NT2/D1 (cell line): ENCODE measurements at regions not wholly inside any gene's neighbourhood (a gene's known extent, or its start where the extent isn't known, plus 50 kb on each side); places are given as distances from the start of the nearest gene placed in this dataset.

ENCODE experiments used
- DNase-seq: peaks from one replicate; pipeline ENCODE4 v3.0.0-alpha.2; 2011; ENCODE audit warnings: low read depth, low spot score
- H3K27me3 ChIP-seq: 2 replicates; pipeline ENCODE4 v1.6.0; 2011; ENCODE audit warnings: mild to moderate bottlenecking; ENCODE audit not compliant: insufficient read length, insufficient read depth
- H3K36me3 ChIP-seq: 2 replicates; pipeline ENCODE4 v1.6.1; 2011; ENCODE audit warnings: mild to moderate bottlenecking, low read length, mixed read lengths; ENCODE audit not compliant: insufficient read depth, insufficient read length
- H3K4me1 ChIP-seq: 2 replicates; pipeline ENCODE4 v1.5.1; 2011; ENCODE audit not compliant: insufficient read depth, insufficient read length
- H3K4me3 ChIP-seq: 2 replicates; pipeline ENCODE4 v1.5.1; 2011; ENCODE audit warnings: low read depth; ENCODE audit not compliant: insufficient read length
- H3K9ac ChIP-seq: 2 replicates; pipeline ENCODE4 v1.6.0; 2011; ENCODE audit warnings: low read depth; ENCODE audit not compliant: insufficient read length
- H3K9me3 ChIP-seq: 2 replicates; pipeline ENCODE4 v1.5.1; 2011; ENCODE audit warnings: mild to moderate bottlenecking, low read length; ENCODE audit not compliant: insufficient read depth
- SUZ12 ChIP-seq: IDR thresholded peaks from 2 replicates; pipeline ENCODE4 v1.6.1; 2011; ENCODE audit not compliant: insufficient read length, insufficient read depth; ENCODE audit errors: extremely low read depth
- YY1 ChIP-seq: IDR thresholded peaks from 2 replicates; pipeline ENCODE4 v1.6.1; 2011; ENCODE audit not compliant: insufficient read length, insufficient read depth
- ZNF274 ChIP-seq: IDR thresholded peaks from 2 replicates; pipeline ENCODE4 v1.6.1; 2011; ENCODE audit warnings: mild to moderate bottlenecking, low read depth, low read length

- no peak overlapping the region for H3K4me3 ChIP-seq
- DNase-seq, result no peak
- no peak overlapping the region for H3K9ac ChIP-seq
- H3K9me3 ChIP-seq, result peaks cover 38% of the 10 kb centered on the region
- H3K27me3 ChIP-seq, result no peaks in the 10 kb centered on the region
- H3K36me3 ChIP-seq, result no peaks in the 10 kb centered on the region
- no peaks in the 10 kb centered on the region for H3K4me1 ChIP-seq
- TF ChIP-seq ZNF274, result no peak
- no peak for TF ChIP-seq YY1
Measured at GRCh38 chr1:83033682-83034081, 965.2 kb downstream of the TTLL7 start.

- peaks cover 29% of the 10 kb centered on the region for H3K9me3 ChIP-seq
- DNase-seq, result no peak
- H3K9ac ChIP-seq, result no peak overlapping the region
- no peaks in the 10 kb centered on the region for H3K4me1 ChIP-seq
- TF ChIP-seq SUZ12 (no peak), YY1 (no peak), ZNF274 (no peak)
- H3K36me3 ChIP-seq, result no peaks in the 10 kb centered on the region
- H3K27me3 ChIP-seq, result no peaks in the 10 kb centered on the region
- H3K4me3 ChIP-seq, result no peak overlapping the region
Measured at GRCh38 chr1:83029916-83030315, 969.0 kb downstream of the TTLL7 start.

DNA sequence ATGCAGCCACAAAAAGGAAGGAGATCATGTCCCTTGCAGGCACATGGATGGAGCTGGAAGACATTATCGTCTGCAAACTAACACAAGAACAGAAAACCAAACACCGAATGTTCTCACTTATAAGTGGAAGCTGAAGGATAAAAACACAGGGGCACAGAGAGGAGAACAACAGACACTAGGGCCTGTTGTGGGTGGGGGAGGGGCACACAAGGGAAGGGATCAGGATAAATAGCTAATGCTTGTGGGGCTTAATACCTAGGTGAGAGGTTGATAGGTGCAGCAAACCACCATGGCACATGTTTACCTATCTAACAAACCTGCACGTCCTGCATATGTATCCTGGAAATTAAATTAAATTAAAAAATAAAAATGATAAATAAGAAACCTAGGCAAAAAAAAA lies 969.9 kb downstream of the TTLL7 start:
- DNase-seq, result no peak
- no peaks in the 10 kb centered on the region for H3K36me3 ChIP-seq
- TF ChIP-seq YY1 (no peak), ZNF274 (no peak), SUZ12 (no peak)
- no peak overlapping the region for H3K4me3 ChIP-seq
- H3K9ac ChIP-seq, result no peak overlapping the region
- no peaks in the 10 kb centered on the region for H3K4me1 ChIP-seq
- peaks cover 29% of the 10 kb centered on the region for H3K9me3 ChIP-seq
- no peaks in the 10 kb centered on the region for H3K27me3 ChIP-seq

- no peaks in the 10 kb centered on the region for H3K27me3 ChIP-seq
- TF ChIP-seq ZNF274 (no peak), SUZ12 (no peak), YY1 (no peak)
- no peak overlapping the region for H3K4me3 ChIP-seq
- no peaks in the 10 kb centered on the region for H3K36me3 ChIP-seq
- H3K4me1 ChIP-seq, result no peaks in the 10 kb centered on the region
- DNase-seq, result no peak
- no peak overlapping the region for H3K9ac ChIP-seq
- H3K9me3 ChIP-seq, result peaks cover 29% of the 10 kb centered on the region
Measured at GRCh38 chr1:83028467-83028866, 970.5 kb downstream of the TTLL7 start.

GRCh38 chr1:83027511-83027910 lies 971.4 kb downstream of the TTLL7 start:
- DNase-seq, result no peak

GRCh38 chr1:83026745-83027144 lies 972.2 kb downstream of the TTLL7 start:
- no peak for DNase-seq
- Histone ChIP-seq H3K9ac (no peak overlapping the region), H3K4me1 (no peaks in the 10 kb centered on the region), H3K4me3 (no peak overlapping the region), H3K36me3 (no peaks in the 10 kb centered on the region), H3K27me3 (no peaks in the 10 kb centered on the region), H3K9me3 (peaks cover 12% of the 10 kb centered on the region)
- TF ChIP-seq ZNF274 (no peak), YY1 (no peak)

More at GRCh38 chr1:83027511-83027910, 971.4 kb downstream of the TTLL7 start:
- Histone ChIP-seq H3K9ac (no peak overlapping the region), H3K9me3 (peaks cover 20% of the 10 kb centered on the region), H3K4me3 (no peak overlapping the region), H3K27me3 (no peaks in the 10 kb centered on the region), H3K4me1 (no peaks in the 10 kb centered on the region), H3K36me3 (no peaks in the 10 kb centered on the region)
- TF ChIP-seq ZNF274, result no peak
- no peak for TF ChIP-seq SUZ12
- no peak for TF ChIP-seq YY1

DNA sequence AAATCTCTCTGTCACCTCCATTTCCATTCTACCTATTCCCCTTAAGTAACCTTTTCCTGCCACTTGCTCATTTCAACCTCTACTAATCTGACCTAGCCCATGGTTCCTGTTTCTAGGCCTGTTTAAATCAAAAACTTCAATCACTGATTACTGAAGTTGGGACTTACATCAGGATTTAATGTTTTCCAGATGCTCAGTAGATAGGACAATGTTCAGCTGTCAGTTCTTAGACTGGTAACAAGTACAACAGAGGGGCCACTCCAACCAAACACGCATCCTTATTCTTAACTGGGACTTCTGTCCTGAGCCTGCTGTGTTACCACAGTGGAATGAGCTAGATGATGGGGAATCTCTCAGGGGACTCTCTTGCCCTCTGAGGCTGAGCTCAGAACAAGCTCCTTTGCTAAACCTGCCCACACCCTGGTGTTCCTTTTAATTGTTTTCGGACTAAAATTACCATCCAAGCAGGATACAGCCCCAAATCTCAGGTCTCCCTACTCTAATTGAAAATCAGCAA lies 974.6 kb downstream of the TTLL7 start:
- Histone ChIP-seq H3K4me1 (no peaks in the 10 kb centered on the region), H3K36me3 (no peaks in the 10 kb centered on the region), H3K9ac (no peak overlapping the region), H3K27me3 (no peaks in the 10 kb centered on the region), H3K4me3 (no peak overlapping the region), H3K9me3 (peaks cover 15% of the 10 kb centered on the region; the same call in 1 of the 2 replicates)
- DNase-seq, result no peak
- no peak for TF ChIP-seq YY1
- no peak for TF ChIP-seq SUZ12
- no peak for TF ChIP-seq ZNF274

DNA sequence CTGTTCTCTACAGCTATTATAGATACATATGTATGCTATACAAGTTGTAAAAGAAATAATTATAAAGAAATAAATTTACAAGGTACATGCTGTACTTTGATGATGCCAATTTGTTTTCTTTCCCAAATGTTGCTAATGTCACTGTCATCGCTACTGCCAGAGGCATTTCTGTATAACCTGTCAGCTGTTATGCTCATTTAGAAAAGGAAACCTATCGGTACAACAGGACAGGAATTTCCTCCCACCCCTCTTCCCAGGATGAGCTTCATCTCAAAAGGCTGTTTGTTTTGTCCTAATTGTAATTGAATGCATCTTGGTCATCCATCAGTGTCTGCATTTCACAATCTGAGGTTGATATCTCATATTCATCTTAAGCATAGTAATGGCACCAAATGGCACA lies 975.7 kb downstream of the TTLL7 start:
- Histone ChIP-seq H3K36me3 (no peaks in the 10 kb centered on the region), H3K4me3 (no peak overlapping the region), H3K9me3 (peaks cover 15% of the 10 kb centered on the region; the same call in 1 of the 2 replicates), H3K27me3 (no peaks in the 10 kb centered on the region), H3K9ac (no peak overlapping the region), H3K4me1 (no peaks in the 10 kb centered on the region)
- TF ChIP-seq YY1 (no peak), SUZ12 (no peak), ZNF274 (no peak)
- no peak for DNase-seq
